Uterus (tissue), 2 donors: ENCODE measurements at regions not wholly inside any gene's neighbourhood (a gene's known extent, or its start where the extent isn't known, plus 50 kb on each side); places are given as distances from the start of the nearest gene placed in this dataset.

Source experiments
- POLR2A ChIP-seq, 2 donors: fragments of 450-650 bp; IDR thresholded peaks; one replicate each; pipeline ENCODE4 v1.6.1; 2016; ENCODE audit warnings: antibody characterized with exemption in 2 of 2, mild to moderate bottlenecking in 1 of 2, moderate library complexity in 1 of 2
- TF ChIP-seq, protein P1 (sequence below), 4 experiments: fragments of 200-600 bp in 2 of 4; fragments of 450-650 bp in 2 of 4; sonication (generic) in 2 of 4; IDR thresholded peaks; one replicate each; pipeline ENCODE4 v1.5.1; 2016 to 2019; ENCODE audit warnings: antibody characterized with exemption in 4 of 4, mild to moderate bottlenecking in 2 of 4, moderate library complexity in 1 of 4

DNA sequence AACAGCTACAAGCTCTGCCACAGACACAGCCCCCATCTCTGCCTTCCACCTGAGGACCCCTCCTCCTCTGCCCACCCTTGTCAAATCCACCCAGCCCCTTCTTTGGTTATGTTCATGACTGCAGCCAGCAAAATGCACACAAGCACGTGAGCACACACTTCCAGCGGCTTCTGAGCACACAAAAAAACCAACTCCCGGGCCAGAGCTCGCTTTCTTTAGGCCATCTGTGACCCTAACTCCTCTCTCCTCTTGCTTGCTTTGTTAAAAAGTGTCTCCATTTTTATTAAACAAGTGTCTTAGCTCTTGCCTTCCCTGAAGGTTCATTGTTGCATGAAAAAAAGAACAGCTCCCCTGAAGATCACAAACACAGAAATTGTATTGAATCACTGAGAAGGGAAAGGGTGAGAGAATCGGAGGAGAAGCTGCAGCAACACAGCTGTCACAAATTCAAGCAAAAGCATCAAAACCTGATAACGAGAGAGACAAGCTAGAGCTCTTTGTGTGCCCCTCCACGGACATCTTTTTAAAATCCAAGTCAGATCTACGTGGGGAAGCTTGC is 142.1 kb downstream of the CD83 start:
- no peak for TF ChIP-seq POLR2A (IDR thresholded peaks at IDR 0.05)
- TF ChIP-seq, protein P1, sequence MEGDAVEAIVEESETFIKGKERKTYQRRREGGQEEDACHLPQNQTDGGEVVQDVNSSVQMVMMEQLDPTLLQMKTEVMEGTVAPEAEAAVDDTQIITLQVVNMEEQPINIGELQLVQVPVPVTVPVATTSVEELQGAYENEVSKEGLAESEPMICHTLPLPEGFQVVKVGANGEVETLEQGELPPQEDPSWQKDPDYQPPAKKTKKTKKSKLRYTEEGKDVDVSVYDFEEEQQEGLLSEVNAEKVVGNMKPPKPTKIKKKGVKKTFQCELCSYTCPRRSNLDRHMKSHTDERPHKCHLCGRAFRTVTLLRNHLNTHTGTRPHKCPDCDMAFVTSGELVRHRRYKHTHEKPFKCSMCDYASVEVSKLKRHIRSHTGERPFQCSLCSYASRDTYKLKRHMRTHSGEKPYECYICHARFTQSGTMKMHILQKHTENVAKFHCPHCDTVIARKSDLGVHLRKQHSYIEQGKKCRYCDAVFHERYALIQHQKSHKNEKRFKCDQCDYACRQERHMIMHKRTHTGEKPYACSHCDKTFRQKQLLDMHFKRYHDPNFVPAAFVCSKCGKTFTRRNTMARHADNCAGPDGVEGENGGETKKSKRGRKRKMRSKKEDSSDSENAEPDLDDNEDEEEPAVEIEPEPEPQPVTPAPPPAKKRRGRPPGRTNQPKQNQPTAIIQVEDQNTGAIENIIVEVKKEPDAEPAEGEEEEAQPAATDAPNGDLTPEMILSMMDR (IDR thresholded peaks at IDR 0.05), result no peak
